ENCODE measurements at regions not wholly inside any gene's neighbourhood (a gene's known extent, or its start where the extent isn't known, plus 50 kb on each side); places are given as distances from the start of the nearest gene placed in this dataset.

DNA sequence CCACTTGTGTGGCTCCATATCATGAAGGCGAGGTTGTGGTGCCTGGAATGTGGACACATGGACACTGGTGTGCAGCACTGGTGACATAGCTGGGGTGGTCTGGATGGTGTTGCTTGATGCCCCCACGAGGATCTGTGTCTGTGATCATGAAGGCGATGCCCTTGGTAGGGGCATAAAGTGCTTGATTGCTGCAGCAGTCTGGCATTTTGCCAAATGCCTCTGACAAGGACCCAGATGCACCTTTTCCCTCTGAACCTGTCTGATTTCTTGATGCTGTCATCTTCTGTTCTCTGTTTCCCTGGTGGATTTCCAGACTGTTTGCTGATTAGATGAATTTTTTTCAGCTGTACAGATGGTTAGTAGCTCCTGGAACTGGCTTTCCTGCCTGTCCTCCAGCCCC lies 752.0 kb upstream of the HS6ST1 start:
- H3K9ac ChIP-seq (ENCODE audit: low read length): no peak overlapping the region
- H3K27ac ChIP-seq (ENCODE audit: low read length): no peak overlapping the region
- no peaks in the 10 kb centered on the region for H3K4me1 ChIP-seq (ENCODE audit: low read length)
- no peaks in the 10 kb centered on the region for H3K36me3 ChIP-seq (replicated peaks; ENCODE audit: low read depth, low read length)
- H3K9me3 ChIP-seq (ENCODE audit: insufficient read depth, low read length): no peaks in the 10 kb centered on the region
- no peak for TF ChIP-seq EZH2phosphoT487 (IDR thresholded peaks at IDR 0.05; ENCODE audit: low read depth)
- TF ChIP-seq, protein P1, sequence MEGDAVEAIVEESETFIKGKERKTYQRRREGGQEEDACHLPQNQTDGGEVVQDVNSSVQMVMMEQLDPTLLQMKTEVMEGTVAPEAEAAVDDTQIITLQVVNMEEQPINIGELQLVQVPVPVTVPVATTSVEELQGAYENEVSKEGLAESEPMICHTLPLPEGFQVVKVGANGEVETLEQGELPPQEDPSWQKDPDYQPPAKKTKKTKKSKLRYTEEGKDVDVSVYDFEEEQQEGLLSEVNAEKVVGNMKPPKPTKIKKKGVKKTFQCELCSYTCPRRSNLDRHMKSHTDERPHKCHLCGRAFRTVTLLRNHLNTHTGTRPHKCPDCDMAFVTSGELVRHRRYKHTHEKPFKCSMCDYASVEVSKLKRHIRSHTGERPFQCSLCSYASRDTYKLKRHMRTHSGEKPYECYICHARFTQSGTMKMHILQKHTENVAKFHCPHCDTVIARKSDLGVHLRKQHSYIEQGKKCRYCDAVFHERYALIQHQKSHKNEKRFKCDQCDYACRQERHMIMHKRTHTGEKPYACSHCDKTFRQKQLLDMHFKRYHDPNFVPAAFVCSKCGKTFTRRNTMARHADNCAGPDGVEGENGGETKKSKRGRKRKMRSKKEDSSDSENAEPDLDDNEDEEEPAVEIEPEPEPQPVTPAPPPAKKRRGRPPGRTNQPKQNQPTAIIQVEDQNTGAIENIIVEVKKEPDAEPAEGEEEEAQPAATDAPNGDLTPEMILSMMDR (IDR thresholded peaks at IDR 0.05; ENCODE audit: low read depth, low read length): no peak
- H2AFZ ChIP-seq (ENCODE audit: low read depth, low read length): no peak overlapping the region
- no peak overlapping the region for H3K4me3 ChIP-seq (ENCODE audit: low read length)
- H3K4me2 ChIP-seq (ENCODE audit: low read length): no peak overlapping the region
- H3K27me3 ChIP-seq (ENCODE audit: low read depth, low read length): no peaks in the 10 kb centered on the region
- H4K20me1 ChIP-seq (ENCODE audit: insufficient read depth, low read length): no peaks in the 10 kb centered on the region
- no peaks in the 10 kb centered on the region for H3K79me2 ChIP-seq (ENCODE audit: low read length)

DNA sequence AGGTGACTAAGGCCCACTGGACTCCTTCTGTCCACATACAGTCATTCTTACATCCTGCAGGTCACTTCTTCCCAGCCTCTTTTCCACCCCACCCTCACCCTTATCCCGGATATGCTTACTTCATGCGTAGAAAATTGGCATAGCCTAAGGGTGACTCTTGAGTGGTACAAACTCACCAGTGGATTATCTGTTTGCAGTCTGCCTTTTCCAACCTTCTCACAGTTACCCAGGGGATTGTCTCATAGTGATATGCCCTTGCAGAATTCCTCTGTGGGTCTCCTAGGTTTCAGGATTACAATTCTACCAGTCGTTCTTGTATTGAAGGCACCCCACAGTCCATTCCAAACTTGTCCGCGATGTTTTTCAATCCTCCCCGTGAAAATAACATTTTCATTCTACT lies 752.9 kb upstream of the HS6ST1 start:
- no peak overlapping the region for H3K27ac ChIP-seq (ENCODE audit: low read length)
- no peak overlapping the region for H3K4me2 ChIP-seq (ENCODE audit: low read length)
- H3K4me3 ChIP-seq (ENCODE audit: low read length): no peak overlapping the region
- H3K9me3 ChIP-seq (ENCODE audit: insufficient read depth, low read length): no peaks in the 10 kb centered on the region
- H4K20me1 ChIP-seq (ENCODE audit: insufficient read depth, low read length): no peaks in the 10 kb centered on the region
- no peaks in the 10 kb centered on the region for H3K4me1 ChIP-seq (ENCODE audit: low read length)
- no peaks in the 10 kb centered on the region for H3K36me3 ChIP-seq (replicated peaks; ENCODE audit: low read depth, low read length)
- TF ChIP-seq, protein P1 (IDR thresholded peaks at IDR 0.05; ENCODE audit: low read depth, low read length): no peak
- no peak for TF ChIP-seq EZH2phosphoT487 (IDR thresholded peaks at IDR 0.05; ENCODE audit: low read depth)
- no peak overlapping the region for H3K9ac ChIP-seq (ENCODE audit: low read length)
- no peaks in the 10 kb centered on the region for H3K79me2 ChIP-seq (ENCODE audit: low read length)
- H2AFZ ChIP-seq (ENCODE audit: low read depth, low read length): no peak overlapping the region
- H3K27me3 ChIP-seq (ENCODE audit: low read depth, low read length): 0 out of 2 replicates have a peak, but pooled peaks cover 2% of the 10 kb centered on the region

DNA sequence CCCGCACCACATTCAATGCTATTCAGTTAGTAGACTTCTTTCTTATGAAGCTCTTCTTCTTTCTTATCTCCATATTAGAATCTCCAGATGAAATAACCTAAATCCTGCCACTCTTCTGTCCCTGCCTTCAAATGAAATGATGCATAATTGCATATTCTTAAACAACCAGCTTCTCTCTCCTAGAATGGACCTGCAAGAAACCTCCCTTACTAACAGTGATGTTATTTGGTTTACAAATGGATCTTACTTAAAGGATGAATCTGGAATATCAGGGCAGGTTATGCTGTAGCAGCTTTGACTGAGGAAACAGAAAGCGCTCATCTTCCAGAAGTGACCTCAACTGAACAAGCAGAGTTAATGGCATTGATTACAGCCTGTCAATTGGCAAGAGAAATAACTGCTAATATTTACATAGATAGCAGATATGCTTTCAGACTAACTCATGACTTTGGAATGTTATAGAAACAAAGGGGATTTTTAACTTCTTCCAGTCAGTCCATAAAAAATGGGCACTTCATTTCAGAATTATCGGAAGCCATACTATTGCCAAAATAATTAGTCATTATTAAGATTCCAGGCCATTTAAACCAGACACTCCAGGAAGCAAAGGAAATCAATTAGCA lies 755.7 kb upstream of the HS6ST1 start:
- H3K4me3 ChIP-seq (ENCODE audit: low read length): no peak overlapping the region
- H3K27ac ChIP-seq (ENCODE audit: low read length): no peak overlapping the region
- H3K36me3 ChIP-seq (replicated peaks; ENCODE audit: low read depth, low read length): no peaks in the 10 kb centered on the region
- H3K9ac ChIP-seq (ENCODE audit: low read length): no peak overlapping the region
- no peaks in the 10 kb centered on the region for H3K4me1 ChIP-seq (ENCODE audit: low read length)
- 0 out of 2 replicates have a peak, but pooled peaks cover 6% of the 10 kb centered on the region for H3K27me3 ChIP-seq (ENCODE audit: low read depth, low read length)
- H3K79me2 ChIP-seq (ENCODE audit: low read length): no peaks in the 10 kb centered on the region
- no peak overlapping the region for H2AFZ ChIP-seq (ENCODE audit: low read depth, low read length)
- TF ChIP-seq, protein P1 (IDR thresholded peaks at IDR 0.05; ENCODE audit: low read depth, low read length): no peak
- no peak for TF ChIP-seq EZH2phosphoT487 (IDR thresholded peaks at IDR 0.05; ENCODE audit: low read depth)
- H3K4me2 ChIP-seq (ENCODE audit: low read length): no peak overlapping the region
- no peaks in the 10 kb centered on the region for H4K20me1 ChIP-seq (ENCODE audit: insufficient read depth, low read length)
- no peaks in the 10 kb centered on the region for H3K9me3 ChIP-seq (ENCODE audit: insufficient read depth, low read length)

DNA sequence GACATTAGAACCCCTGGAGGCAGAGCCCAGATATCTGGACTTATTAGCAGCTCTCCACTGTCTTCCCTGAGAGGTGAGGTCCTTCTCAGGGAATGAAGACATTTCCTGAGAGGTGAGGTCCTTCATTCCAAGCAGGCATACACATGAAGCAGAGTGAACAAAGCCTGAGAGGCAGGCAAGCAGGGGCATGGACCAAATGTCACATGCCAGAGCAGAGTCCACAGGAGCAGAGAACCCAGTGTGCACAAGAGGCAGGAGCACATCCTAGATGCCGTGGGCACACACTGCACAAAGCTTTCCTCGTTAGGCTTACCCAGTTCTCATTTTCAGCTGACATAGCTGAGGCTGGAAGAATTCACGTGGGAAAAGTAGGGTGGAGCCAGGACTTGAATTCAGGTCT lies 759.9 kb upstream of the HS6ST1 start:
- Histone ChIP-seq H4K20me1 (ENCODE audit: insufficient read depth, low read length) (no peaks in the 10 kb centered on the region), H3K4me1 (ENCODE audit: low read length) (peaks cover 11% of the 10 kb centered on the region), H3K9me3 (ENCODE audit: insufficient read depth, low read length) (no peaks in the 10 kb centered on the region), H3K27me3 (ENCODE audit: low read depth, low read length) (peaks cover 6% of the 10 kb centered on the region; the same call in 1 of the 2 replicates), H3K36me3 (replicated peaks; ENCODE audit: low read depth, low read length) (no peaks in the 10 kb centered on the region), H3K79me2 (ENCODE audit: low read length) (no peaks in the 10 kb centered on the region), H3K4me3 (ENCODE audit: low read length) (no peak overlapping the region), H2AFZ (ENCODE audit: low read depth, low read length) (no peak overlapping the region), H3K27ac (ENCODE audit: low read length) (no peak overlapping the region), H3K9ac (ENCODE audit: low read length) (no peak overlapping the region), H3K4me2 (ENCODE audit: low read length) (no peak overlapping the region)
- no peak for TF ChIP-seq EZH2phosphoT487 (IDR thresholded peaks at IDR 0.05; ENCODE audit: low read depth)
- TF ChIP-seq, protein P1 (IDR thresholded peaks at IDR 0.05; ENCODE audit: low read depth, low read length): no peak
